GM04504 (cell line): ENCODE measurements at regions not wholly inside any gene's neighbourhood (a gene's known extent, or its start where the extent isn't known, plus 50 kb on each side); places are given as distances from the start of the nearest gene placed in this dataset.

ENCODE experiments used
- DNase-seq: peaks from one replicate; pipeline ENCODE4 v3.0.0-alpha.2; 2012; ENCODE audit warnings: low read depth

DNA sequence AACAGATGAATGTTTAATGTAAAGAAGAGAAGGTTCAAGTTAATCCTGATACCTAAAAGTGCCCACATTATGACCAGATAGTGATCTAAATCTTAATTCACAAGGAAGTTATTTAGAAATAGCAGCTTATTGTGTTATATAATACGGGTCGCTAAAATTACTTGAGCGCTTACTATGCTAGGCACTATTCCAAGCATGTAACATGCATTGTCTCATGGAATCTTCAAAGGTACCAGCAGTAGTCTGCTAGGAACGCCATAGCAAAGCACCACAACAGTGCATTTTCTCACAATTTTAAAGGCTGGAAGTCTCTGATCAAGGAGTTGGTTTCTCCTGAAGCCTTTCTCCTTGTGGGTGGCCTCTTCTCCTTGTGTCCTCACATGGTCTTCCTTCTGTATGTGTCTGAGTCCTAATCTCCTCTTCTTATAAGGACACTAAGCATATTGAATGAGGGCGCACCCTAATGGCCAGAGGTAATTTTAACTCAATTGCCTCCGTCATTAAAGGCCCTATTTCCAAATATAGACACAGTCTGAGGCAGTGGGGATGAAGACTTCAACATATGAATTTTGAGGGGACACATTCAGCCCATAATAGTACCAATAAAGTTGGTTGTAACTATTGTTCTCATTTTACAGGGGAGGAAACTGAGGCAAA lies 118.4 kb downstream of the LRRC30 start:
- DNase-seq, result no peak

DNA sequence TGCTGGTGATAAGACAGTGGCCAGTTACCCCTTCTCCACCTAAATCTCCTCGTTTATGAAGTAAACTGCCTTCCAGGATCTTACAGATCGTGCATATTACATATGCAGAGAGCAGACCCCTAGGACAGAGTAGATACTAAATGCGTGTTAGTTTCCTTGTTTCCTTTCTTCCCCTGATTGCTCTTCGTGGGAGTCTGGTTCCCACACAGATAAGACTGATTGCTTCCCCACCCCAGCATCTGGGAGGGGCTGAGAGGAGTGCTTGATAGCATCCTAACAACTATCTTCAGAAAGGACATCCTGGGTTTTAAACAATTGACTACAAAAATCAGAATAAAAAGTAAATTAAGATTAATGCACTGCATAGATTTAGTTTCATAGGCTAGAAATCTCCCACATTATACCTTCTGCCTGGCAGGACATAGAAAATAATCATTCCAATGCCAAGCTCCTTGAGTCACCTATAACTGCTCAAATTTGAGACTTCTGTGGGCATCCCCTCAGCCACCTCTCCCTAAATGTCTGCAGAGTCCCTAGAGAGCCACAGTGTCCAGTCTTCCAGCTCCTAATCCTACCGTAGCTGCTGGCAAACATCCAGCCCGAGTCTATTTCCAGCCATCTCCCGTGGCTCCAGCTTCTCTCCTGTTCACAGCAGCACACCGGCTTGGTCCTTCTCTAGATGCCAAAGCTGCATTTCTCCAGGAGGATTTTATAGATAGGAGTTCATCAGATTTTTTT lies 128.3 kb downstream of the LRRC30 start:
- DNase-seq, result no peak

DNA sequence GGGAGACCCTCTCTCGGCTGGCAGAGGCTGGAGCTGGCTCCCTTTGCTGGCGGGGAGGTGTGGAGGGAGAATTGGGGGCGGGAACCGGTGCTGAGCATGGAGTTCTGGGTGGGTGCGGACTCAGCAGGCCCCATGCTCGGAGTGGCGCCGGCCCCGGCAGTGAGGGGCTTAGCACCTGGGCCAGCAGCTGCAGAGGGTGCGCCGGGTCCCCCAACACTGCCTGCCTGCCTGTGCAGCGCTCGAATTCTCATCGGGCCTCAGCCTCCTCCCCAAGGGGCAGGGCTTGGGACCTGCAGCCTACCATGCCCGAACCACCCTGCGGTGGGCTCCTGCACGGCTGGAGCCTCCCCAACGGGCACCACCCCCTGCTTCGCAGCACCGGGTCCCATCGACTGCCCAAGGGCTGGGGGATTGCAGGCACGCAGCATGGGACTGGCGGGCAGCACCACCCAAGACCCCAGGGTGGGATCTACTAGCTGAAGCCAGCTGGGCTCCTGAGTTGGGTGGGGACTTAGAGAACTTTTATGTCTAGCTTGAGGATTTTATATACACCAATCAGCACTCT lies 129.8 kb downstream of the LRRC30 start:
- no peak for DNase-seq

DNA sequence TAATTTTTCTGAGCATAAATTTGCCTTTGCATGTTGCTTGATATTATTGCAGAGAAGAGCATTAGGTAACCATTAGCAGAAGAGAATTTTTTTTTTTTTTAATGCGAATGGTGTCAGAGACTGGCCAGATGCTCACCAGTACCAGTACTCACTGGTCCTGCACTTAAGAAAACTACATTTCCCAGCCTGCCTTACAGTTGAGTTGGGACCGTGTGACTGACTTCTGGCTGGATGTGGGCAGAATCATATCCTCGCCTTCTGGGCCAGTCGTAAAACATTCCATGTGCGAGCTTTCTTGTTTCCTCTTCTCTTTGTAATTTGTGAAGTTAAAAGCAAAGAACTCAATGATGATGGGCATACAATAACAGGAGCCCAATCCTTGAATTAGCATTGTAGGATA lies 132.4 kb downstream of the LRRC30 start:
- DNase-seq, result no peak

DNA sequence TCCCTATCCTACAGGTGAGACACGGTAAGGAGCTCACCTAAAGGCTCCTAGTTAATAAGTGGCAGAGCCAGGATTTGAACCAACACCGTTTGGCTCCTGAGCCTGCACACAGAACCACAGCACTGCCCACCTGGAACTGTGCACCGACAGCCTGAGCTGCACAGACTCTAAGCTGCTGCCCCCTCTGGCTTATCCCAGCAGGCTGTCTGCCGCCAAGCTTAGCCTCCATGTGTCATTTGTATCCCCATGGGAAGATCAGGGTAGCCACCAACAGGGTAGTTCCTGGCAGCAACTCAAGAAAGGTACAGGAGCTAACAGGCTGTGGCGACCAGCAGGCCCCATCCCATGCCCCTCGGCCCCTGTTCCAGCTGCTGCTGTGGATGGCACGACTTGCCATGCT lies 135.7 kb downstream of the LRRC30 start:
- DNase-seq, result no peak

DNA sequence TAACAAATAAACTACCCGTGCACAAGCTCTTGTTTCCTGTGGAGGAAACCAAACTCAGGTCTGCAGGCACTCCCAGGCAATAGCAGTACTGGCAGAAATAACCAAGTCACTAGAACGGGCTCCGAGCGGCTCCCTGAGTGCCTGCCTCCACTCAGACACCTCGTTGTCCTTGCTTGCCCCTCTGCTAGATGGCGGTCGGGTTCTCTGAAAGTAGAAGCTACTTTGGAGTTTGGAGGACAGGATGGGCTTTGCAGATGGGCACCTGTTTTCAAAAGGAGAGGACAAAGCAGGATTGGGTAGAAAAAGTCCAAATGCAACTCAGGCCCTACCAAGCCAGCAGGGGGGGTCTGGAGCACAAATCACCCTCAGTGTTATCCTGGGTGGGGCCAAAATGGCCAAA lies 136.4 kb downstream of the LRRC30 start:
- DNase-seq, result no peak

DNA sequence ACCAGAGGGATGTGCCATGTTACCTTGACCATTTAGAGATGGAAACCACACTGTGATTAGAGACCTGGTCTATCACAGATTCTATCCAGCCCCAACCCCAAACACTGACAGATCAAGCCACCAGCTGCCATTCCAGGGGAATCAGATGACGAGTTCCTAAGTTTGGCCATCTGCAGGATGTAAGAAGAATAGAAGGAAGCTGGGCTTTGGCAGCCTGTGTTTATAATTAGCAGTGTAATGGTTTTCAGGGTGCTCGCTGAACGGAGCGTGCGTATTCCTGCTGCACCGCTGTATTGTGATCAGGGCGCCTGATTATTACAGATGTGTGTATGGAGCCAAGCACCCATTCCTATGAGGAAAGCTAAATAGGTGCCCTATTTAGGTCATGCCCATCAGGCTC lies 138.1 kb downstream of the LRRC30 start:
- DNase-seq, result no peak

DNA sequence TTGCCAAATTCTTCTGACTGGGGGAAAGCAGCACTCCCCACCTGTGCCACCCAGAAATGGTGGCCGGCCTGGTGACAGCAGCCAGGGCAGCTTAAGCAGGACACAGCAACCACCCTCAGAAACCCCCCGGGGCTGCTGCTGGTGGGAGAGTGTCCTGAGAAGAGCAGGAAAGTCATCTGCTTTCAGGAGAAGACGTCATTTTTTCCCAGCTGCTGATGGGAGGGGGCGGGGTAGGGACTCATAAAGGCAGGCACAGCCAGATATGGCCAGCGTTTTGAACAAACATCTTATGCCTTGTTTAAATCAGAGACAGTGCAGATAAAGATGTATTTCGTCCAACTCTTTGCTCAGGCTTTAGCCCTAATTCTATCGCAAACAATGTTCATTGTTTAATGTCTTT lies 139.5 kb downstream of the LRRC30 start:
- no peak for DNase-seq

DNA sequence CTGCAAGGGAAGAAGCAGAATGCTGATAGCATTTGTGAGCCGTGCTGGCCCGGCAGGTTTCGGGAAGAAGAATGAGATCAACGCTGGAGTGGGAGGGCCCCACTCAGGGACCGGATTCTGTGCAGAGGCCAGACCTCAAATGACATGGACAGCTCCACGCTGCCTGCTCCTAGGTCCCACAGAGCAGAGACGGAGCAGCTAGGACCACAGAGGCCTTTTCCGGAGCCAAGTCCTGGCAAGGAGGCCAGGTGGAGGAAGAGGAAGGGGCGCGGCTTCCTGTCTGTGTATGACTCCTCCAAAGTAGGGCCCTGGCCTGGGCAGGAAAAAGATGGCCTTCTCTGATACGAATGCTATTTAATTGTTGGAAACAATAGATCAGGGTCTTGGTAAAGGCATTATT lies 139.9 kb downstream of the LRRC30 start:
- no peak for DNase-seq

DNA sequence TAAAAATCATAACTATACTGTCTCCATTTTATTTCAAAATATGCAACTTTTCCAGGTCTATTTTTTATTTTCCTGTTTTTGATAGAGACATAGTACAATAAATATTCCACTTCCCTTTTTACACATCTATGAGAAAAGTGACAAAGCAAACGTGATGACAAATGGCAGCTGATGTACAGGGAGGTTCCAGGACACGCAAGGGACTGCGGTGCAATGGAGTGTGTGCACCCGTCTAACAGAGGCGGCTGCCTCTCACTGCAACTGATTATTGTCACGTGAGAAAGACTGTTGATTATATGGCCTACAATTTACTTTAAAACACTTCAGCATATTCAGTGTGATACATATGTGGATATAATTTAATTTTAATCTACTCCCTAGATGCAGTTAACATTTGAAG lies 142.6 kb downstream of the LRRC30 start:
- no peak for DNase-seq

DNA sequence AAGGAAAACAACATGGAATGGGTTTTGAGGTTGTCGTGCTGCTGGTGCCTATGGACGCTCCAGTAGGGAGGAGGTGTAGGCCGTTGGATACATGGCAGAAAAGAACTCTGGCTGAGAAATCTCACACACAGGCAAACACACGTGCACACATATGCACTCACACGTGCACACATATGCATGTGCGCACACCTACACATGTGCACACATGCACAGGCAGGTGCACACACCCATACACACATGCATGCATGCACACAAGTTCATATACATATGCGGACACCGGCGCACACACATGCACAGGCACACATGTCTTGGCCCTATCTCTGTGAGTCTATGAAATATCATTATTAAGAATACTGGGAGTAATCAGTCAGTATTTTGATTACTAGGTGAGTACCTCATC lies 150.4 kb downstream of the LRRC30 start:
- DNase-seq, result no peak

DNA sequence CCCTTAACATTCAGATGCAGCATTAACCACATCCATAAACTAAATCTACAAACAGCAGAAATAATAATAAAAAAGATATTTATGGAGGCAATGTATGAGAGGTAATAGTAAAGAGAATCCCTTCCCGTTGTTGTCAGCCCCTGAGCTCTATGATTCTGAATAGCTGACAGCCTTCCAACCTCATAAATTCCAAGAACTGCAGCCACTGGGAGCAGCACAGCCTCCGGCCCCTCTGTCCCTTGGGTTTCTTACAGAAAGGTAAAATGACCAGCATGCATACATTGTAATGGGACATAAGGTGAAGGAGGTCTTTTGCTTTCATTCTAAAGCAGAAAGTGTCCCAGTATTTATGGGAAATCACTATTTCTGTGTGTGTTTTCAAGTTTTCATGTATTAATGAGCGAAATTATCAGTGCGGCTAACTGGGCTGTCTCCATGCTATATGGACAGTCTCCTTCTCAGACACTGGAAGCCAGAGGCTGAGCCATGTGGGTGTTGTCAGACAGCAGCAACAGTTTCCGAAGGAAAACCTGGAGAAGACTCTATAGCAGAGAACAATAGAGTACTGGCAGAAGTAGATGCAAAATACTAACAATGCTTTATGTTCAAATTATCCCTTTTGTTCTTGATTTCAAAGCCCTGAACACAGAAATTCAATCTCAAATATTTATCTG lies 151.6 kb downstream of the LRRC30 start:
- no peak for DNase-seq

DNA sequence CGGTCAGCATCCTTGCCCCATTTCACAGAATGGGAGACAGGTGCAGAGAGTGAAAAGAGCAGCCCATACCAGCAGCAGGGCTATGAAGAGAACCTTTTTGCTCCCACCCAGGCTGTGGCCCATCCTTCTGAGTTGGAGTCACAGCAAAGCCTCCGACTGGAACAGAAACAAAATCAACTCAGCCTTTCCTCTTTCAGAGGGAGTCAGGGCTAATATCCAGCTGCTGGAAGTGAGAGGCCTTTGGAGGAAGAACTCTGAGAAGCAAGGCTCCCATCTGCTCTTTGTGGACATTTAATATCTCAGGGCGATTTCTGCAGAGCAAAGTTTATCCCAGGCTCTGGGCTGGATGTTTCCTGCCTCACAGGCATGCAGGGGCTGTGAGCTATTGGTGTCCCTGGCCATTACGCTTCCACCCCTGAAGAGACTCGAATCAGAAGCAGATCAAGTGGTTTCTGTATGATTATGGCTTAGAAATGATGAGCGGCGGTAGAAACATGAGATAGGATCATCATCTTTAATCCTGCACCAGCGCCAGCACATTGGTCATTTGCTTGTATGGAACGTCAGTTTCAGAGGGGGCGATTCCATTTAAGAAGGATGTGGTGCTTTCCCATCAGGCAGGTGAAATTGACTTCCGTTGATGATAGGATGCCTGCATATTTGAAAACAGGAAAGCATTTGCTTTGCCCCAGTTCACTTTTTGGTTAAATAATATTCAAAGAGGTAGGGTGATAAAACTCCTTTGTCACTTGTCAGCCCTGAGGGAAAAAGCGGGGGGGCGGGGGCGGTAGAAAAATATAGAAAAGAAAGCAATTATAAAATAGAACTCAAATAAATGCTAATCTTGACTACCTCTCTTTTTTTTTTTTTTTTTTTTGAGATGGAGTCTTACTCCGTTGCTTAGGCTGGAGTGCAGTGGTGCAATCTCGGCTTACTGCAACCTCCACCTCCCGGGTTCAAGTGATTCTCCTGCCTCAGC lies 152.4 kb downstream of the LRRC30 start:
- DNase-seq, result no peak

DNA sequence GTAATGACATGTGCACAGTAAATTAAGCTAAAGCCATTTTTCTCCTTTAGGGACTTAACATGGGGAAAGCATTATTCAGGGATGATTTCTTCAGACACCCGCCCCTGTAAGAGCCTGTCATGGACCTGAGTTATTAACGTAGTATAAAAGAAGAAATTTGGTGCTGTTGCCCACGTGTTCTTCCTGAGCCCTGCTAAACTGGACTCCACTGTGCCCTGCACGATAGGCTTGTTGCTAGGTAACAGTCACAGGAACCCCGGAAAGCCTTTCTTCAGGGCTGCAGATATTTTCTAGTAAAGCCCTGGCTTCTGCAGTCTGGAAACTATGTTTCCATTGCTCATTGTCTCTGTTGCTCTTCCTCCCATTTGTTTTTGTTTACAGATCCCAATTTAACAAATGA lies 157.9 kb downstream of the LRRC30 start:
- no peak for DNase-seq

DNA sequence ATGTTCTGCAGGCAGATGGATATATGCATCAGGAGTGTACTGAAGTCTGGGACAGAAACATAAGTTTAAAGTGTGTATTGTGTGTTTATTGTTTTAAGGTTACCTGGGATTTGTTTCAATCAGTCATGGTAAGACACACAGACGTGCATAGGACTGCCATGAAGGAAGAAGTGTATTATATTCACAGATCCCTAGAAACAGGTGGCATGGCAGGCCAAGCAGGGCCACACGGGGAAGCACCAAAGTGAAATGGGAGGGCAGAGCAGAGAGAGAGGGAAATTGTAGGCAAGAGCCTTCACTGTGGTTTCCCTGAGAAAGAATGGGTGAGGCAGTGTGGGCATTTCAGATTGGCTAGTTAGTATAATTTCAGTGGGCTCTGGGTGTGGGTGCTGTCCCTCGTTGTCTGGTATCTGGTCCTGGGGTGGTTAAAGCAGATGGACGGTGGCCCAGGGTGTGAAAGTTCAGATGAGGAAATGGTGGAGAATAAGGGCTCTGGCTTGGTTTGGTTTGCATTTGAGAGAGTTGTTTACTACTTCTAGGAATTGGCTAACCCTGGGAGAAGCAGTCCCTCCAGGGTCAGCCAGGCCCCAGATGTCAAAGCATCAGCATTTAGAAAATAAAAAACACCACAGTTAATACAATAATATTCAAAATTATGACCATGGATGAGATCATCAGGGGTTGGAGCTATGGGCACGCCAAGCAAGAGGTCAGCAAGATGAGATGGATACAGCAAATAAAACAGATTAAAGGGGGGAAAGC lies 160.0 kb downstream of the LRRC30 start:
- DNase-seq, result no peak

DNA sequence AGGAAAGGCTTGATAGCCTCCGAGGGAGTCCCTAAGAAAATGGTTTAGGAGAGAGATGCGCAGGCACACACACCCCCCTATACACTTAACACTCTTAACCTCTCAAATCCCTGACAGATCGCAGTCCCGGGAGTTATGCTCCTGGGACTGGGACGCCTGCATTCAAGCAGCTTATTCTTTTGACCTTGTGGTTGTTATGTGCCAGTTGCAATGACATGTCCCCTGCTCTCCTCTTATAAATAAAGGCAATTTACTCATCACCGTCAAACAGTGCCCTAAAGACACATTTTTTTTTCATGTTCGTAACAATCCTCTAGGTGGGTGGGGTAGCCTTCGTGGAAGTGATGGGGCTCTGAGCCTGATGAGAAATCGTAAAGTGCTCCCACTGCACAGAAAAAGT lies 162.2 kb downstream of the LRRC30 start:
- no peak for DNase-seq

DNA sequence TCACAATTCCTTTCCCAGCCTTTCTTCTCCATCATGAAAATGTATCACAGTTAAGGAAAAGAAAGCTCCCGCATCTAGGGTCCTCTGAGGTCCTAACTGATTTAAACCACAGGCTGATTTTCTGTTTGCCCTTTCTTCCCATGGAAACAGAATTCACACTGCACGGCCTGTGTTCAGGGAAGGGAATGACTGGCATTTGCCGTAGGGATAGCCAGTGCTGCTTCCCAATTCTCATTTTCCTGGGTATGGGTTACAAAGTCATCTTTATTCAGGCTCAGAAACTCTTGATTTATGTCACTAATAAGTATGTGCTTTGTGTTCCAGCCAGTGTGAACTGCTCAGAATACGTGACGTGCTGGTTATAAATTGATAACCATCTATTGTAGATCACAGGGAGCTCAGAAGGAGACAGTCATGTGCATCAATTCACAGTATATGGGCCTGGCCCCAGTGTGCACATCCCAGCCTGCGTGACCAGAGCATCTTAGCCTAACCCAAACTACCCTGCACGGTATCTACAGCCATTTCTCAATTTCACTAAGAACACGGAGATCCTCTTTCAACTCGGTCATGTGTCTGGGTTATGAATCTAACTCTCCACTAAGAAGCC lies 163.3 kb downstream of the LRRC30 start:
- DNase-seq, result no peak

DNA sequence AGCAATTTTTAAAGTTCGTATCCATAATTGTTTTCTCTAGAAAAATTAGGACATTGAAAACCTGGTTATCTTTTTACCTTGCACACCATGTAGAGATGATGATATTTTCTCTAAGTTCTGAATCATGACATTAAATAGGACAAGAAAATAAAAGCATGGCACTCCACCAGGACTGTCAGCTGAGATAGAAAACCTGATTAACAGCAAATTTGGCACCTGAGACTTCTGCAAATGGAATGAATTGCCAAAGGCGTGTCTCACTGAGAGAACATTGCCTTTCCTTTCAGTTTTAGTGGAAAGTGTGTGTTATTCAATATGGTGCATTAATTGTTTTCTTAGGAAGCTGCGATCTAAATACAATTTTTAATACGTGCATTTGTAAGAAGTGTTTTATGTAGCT lies 164.7 kb downstream of the LRRC30 start:
- no peak for DNase-seq

DNA sequence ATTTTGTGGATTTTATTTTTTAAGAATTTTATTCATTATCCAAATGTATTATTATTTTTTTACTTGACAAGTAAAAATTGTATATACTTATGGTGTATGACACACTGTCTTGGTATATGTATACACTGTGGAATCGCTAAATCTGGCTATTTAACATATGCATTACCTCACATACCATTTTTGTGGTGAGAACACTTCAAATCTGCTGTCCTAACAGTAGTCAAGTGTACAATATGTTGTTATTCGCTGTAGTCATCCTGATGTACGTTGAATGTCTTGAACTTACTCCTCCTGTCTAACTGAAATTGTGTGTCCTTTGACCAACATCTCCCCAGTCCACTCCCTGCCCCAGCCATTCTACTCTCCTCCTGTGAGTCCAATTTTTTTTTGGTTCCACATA lies 153.2 kb upstream of the PTPRM start:
- DNase-seq, result no peak

DNA sequence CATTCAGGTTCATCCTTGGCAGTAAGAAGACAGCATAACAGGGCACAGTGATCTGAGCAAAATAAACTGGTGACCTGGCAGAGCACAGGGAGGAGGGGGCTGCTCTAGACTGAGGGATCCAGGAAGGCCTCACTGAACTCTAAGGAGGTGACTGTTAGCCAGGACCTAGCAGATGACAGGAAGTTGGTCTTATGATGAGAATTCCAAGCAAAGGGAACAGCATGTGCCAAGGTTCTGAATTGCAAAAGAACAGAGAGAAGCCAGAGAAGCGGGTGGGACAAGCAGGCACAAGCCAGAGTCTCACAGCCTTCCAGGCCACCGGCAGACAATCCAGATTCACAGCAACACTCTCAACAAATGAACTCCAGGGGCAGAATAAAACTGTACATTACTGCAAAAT lies 152.7 kb upstream of the PTPRM start:
- DNase-seq, result no peak
